ENCODE measurements at regions not wholly inside any gene's neighbourhood (a gene's known extent, or its start where the extent isn't known, plus 50 kb on each side); places are given as distances from the start of the nearest gene placed in this dataset.
"Not testable (repeated sequence)": the region's sequence is repeated elsewhere in the genome, so short reads cannot be mapped to it uniquely, and the experiment has no call there.

DNA sequence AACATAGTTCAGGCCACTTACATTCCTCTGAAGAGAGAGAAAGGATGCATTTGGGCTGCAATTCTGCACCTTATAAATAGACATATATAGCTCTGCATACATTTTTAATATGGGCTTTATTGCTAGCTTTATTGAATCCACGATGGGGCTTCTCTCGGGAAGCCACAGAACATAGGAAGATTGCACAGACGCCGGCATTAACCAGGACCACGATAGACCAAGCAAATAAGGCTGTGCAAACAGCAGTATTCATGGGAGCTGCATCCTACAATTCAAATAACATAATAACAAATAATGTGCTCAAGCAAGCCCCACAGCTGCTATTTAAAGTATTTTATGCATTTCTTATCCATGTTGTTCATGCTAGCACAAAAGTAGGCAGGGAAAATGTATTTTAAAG, 432.3 kb downstream of the TMEM114 start:
- CTCF ChIA-PET = interaction anchor here (0.9 kb wide), 1 partner anchor 37 kb away, joined by 3 read pairs; no protein-coding TSS in a partner anchor
- no peak overlapping the region for H3K27ac Mint-ChIP-seq
- H3K36me3 Mint-ChIP-seq (ENCODE audit: low read depth) = no peaks in the 10 kb centered on the region
- intact Hi-C loops (cut with micrococcal nuclease) = no loop called here
- H3K4me1 Mint-ChIP-seq (ENCODE audit: low read depth) = no peaks in the 10 kb centered on the region
- no peak for DNase-seq
- peaks cover 11% of the 10 kb centered on the region for H3K9me3 Mint-ChIP-seq
- no peaks in the 10 kb centered on the region for H3K27me3 Mint-ChIP-seq (ENCODE audit: low read depth)
- no peak overlapping the region for H3K4me3 Mint-ChIP-seq

DNA sequence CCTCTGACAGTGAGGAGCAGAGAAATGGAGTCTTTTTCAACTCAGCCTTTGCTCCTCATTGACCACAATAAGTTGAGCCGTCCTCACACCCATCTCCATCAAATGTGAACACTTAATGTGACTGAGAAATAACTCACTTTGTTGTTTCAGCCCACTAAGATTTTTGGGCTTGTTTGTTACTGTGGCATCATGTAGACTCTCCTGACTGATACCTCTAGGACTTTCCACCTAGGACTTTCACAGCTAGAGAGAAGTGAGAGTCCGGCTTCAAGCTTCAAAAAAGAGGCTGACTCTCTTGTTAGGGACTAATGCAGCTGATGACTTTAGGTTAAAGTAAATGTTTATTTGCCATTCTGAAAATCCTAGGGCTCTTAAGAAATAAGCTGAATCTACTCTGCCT, 435.0 kb downstream of the TMEM114 start:
- intact Hi-C loops (cut with micrococcal nuclease) = no loop called here
- no peak for DNase-seq
- H3K27me3 Mint-ChIP-seq (ENCODE audit: low read depth) = no peaks in the 10 kb centered on the region
- H3K9me3 Mint-ChIP-seq = peaks cover 17% of the 10 kb centered on the region
- CTCF ChIA-PET = no interaction called here
- H3K27ac Mint-ChIP-seq = no peak overlapping the region
- no peaks in the 10 kb centered on the region for H3K4me1 Mint-ChIP-seq (ENCODE audit: low read depth)
- H3K36me3 Mint-ChIP-seq (ENCODE audit: low read depth) = no peaks in the 10 kb centered on the region
- no peak overlapping the region for H3K4me3 Mint-ChIP-seq

GRCh38 chr16:8146256-8147012, 443.9 kb downstream of the TMEM114 start:
- intact Hi-C loops (cut with micrococcal nuclease) = no loop called here
- Mint-ChIP-seq H3K27ac (no peak overlapping the region), H3K4me3 (no peak overlapping the region), H3K9me3 (peaks cover 8% of the 10 kb centered on the region), H3K27me3 (ENCODE audit: low read depth) (no peaks in the 10 kb centered on the region), H3K36me3 (ENCODE audit: low read depth) (no peaks in the 10 kb centered on the region), H3K4me1 (ENCODE audit: low read depth) (no peaks in the 10 kb centered on the region)
- CTCF ChIA-PET = no interaction called here
- DNase-seq = no peak

DNA sequence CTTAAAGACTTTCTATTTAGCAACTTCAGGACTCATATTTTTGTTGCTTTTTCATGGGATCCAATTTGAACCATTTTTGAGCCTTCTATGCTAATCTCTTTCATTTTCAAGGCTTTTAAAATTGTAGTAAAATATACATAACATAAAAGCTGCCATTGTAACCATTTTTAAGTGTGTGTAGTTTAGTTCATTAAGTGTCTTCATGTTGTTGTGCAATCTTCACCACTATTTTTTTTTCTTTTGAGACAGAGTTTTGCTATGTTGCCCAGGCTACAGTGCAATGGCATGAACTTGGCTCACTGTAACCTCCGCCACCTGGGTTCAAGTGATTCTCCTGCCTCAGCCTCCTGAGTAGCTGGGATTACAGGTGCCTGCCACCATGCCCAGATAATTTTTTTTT, 451.6 kb downstream of the TMEM114 start:
- CTCF ChIA-PET = no interaction called here
- Mint-ChIP-seq H3K27ac (no peak overlapping the region), H3K9me3 (no peaks in the 10 kb centered on the region), H3K4me3 (no peak overlapping the region), H3K36me3 (ENCODE audit: low read depth) (no peaks in the 10 kb centered on the region), H3K27me3 (ENCODE audit: low read depth) (no peaks in the 10 kb centered on the region), H3K4me1 (ENCODE audit: low read depth) (no peaks in the 10 kb centered on the region)
- intact Hi-C loops (cut with micrococcal nuclease) = no loop called here
- DNase-seq = no peak

DNA sequence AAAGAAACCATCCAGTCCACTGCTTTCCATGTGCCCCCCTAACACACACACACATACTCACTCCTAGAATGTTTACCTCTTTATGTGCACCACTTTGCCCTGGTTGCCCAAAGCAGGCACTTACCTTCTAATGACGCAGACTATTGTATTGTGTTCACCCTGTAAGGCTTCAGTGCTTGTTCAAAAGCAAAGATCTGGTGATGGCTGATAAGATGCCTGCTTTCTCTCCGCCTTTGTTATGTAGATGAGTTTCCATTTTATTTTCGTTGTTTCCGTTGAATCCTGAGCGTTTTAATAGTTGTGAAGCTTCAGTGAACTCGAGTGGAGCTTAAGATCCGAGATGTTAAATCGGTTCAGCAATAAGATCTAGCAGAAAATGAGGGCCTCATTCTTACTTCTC, 452.7 kb downstream of the TMEM114 start:
- DNase-seq = no peak
- CTCF ChIA-PET = no interaction called here
- Mint-ChIP-seq H3K4me3 (no peak overlapping the region), H3K4me1 (ENCODE audit: low read depth) (no peaks in the 10 kb centered on the region), H3K27ac (no peak overlapping the region), H3K36me3 (ENCODE audit: low read depth) (no peaks in the 10 kb centered on the region), H3K9me3 (no peaks in the 10 kb centered on the region), H3K27me3 (ENCODE audit: low read depth) (no peaks in the 10 kb centered on the region)
- intact Hi-C loops (cut with micrococcal nuclease) = no loop called here

- no peak for DNase-seq
- H3K9me3 Mint-ChIP-seq = no peaks in the 10 kb centered on the region
- no peaks in the 10 kb centered on the region for H3K27me3 Mint-ChIP-seq (ENCODE audit: low read depth)
- H3K36me3 Mint-ChIP-seq (ENCODE audit: low read depth) = no peaks in the 10 kb centered on the region
- no peak overlapping the region for H3K4me3 Mint-ChIP-seq
- CTCF ChIA-PET = no interaction called here
- no peaks in the 10 kb centered on the region for H3K4me1 Mint-ChIP-seq (ENCODE audit: low read depth)
- H3K27ac Mint-ChIP-seq = no peak overlapping the region
- intact Hi-C loops (cut with micrococcal nuclease) = no loop called here
Observed at GRCh38 chr16:8130197-8130596, 460.1 kb downstream of the TMEM114 start.

GRCh38 chr16:8127070-8127469, 463.2 kb downstream of the TMEM114 start:
- no peak overlapping the region for H3K27ac Mint-ChIP-seq
- no peak overlapping the region for H3K4me3 Mint-ChIP-seq
- DNase-seq = no peak
- H3K4me1 Mint-ChIP-seq (ENCODE audit: low read depth) = no peaks in the 10 kb centered on the region
- H3K27me3 Mint-ChIP-seq (ENCODE audit: low read depth) = no peaks in the 10 kb centered on the region
- no peaks in the 10 kb centered on the region for H3K36me3 Mint-ChIP-seq (ENCODE audit: low read depth)
- intact Hi-C loops (cut with micrococcal nuclease) = no loop called here
- CTCF ChIA-PET = no interaction called here
- peaks cover 3% of the 10 kb centered on the region for H3K9me3 Mint-ChIP-seq

- Mint-ChIP-seq H3K4me3 (no peak overlapping the region), H3K27me3 (ENCODE audit: low read depth) (no peaks in the 10 kb centered on the region), H3K9me3 (peaks cover 3% of the 10 kb centered on the region), H3K27ac (no peak overlapping the region), H3K4me1 (ENCODE audit: low read depth) (no peaks in the 10 kb centered on the region), H3K36me3 (ENCODE audit: low read depth) (no peaks in the 10 kb centered on the region)
- intact Hi-C loops (cut with micrococcal nuclease) = no loop called here
- DNase-seq = no peak
- CTCF ChIA-PET = no interaction called here
Observed at GRCh38 chr16:8126313-8126712, 464.0 kb downstream of the TMEM114 start.

- CTCF ChIA-PET = no interaction called here
- Mint-ChIP-seq H3K27me3 (ENCODE audit: low read depth) (no peaks in the 10 kb centered on the region), H3K4me1 (ENCODE audit: low read depth) (no peaks in the 10 kb centered on the region), H3K9me3 (peaks cover 8% of the 10 kb centered on the region), H3K4me3 (no peak overlapping the region), H3K36me3 (ENCODE audit: low read depth) (no peaks in the 10 kb centered on the region), H3K27ac (no peak overlapping the region)
- intact Hi-C loops (cut with micrococcal nuclease) = no loop called here
- DNase-seq = no peak
Observed at GRCh38 chr16:8120001-8120400, 470.3 kb downstream of the TMEM114 start.

DNA sequence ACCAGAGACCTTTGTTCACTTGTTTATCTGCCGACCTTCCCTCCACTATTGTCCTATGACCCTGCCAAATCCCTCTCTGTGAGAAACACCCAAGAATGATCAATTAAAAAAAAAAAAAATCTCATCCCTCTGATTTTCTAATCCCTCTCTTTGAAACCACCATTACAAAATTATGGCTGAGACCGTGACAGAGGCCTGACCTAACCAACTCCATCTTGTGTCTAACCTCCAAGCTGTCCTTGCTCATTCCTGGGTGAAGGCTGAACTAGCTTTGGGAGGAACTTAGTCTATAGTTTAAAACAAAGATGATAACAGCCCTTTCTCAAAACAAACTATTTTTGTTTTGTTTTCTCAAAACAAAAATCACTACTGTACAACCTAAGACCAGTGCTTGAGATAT, 474.5 kb downstream of the TMEM114 start:
- no peak overlapping the region for H3K4me3 Mint-ChIP-seq
- H3K9me3 Mint-ChIP-seq = peaks cover 11% of the 10 kb centered on the region
- H3K36me3 Mint-ChIP-seq (ENCODE audit: low read depth) = no peaks in the 10 kb centered on the region
- intact Hi-C loops (cut with micrococcal nuclease) = no loop called here
- H3K27me3 Mint-ChIP-seq (ENCODE audit: low read depth) = no peaks in the 10 kb centered on the region
- DNase-seq = no peak
- no peaks in the 10 kb centered on the region for H3K4me1 Mint-ChIP-seq (ENCODE audit: low read depth)
- H3K27ac Mint-ChIP-seq = no peak overlapping the region
- CTCF ChIA-PET = no interaction called here

DNA sequence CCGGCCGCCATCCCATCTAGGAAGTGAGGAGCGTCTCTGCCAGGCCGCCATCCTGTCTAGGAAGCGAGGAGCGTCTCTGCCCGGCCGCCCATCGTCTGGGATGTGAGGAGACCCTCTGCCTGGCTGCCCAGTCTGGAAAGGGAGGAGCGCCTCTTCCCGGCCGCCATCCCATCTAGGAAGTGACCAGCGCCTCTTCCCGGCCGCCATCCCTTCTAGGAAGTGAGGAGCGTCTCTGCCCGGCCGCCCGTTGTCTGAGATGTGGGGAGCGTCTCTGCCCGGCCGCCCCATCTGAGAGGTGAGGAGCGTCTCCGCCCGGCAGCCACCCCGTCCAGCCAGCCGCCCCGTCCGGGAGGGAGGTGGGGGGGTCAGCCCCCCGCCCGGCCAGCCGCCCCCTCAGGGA, 475.4 kb downstream of the TMEM114 start:
- H3K27me3 Mint-ChIP-seq (ENCODE audit: low read depth); H3K4me1 Mint-ChIP-seq (ENCODE audit: low read depth); DNase-seq; H3K36me3 Mint-ChIP-seq (ENCODE audit: low read depth); H3K4me3 Mint-ChIP-seq; CTCF ChIA-PET; H3K27ac Mint-ChIP-seq; intact Hi-C loops (cut with micrococcal nuclease): not testable (repeated sequence)
- H3K9me3 Mint-ChIP-seq = peaks cover 11% of the 10 kb centered on the region

DNA sequence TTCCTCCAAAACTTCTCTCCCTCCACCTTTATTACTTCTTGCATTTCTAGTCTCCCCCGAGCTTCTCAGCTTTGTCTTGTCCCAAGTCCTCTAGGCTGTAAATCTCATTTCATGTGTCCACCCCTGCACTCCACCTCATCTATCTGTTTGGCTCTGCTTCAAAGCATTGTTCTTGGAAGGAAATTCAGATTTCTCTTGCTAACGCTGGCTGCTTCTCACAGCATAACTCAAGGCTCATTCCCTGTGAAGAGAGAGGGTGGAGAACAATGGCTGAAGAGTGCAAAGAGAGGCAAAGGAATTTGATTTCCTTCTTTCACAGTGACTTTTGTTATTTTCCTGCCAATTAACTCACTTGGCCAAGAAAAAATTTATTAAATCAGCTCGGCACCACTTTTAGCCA, 476.5 kb downstream of the TMEM114 start:
- DNase-seq = no peak
- H3K36me3 Mint-ChIP-seq (ENCODE audit: low read depth) = no peaks in the 10 kb centered on the region
- peaks cover 11% of the 10 kb centered on the region for H3K9me3 Mint-ChIP-seq
- CTCF ChIA-PET = no interaction called here
- H3K27me3 Mint-ChIP-seq (ENCODE audit: low read depth) = no peaks in the 10 kb centered on the region
- H3K4me3 Mint-ChIP-seq = no peak overlapping the region
- no peak overlapping the region for H3K27ac Mint-ChIP-seq
- intact Hi-C loops (cut with micrococcal nuclease) = no loop called here
- H3K4me1 Mint-ChIP-seq (ENCODE audit: low read depth) = no peaks in the 10 kb centered on the region

DNA sequence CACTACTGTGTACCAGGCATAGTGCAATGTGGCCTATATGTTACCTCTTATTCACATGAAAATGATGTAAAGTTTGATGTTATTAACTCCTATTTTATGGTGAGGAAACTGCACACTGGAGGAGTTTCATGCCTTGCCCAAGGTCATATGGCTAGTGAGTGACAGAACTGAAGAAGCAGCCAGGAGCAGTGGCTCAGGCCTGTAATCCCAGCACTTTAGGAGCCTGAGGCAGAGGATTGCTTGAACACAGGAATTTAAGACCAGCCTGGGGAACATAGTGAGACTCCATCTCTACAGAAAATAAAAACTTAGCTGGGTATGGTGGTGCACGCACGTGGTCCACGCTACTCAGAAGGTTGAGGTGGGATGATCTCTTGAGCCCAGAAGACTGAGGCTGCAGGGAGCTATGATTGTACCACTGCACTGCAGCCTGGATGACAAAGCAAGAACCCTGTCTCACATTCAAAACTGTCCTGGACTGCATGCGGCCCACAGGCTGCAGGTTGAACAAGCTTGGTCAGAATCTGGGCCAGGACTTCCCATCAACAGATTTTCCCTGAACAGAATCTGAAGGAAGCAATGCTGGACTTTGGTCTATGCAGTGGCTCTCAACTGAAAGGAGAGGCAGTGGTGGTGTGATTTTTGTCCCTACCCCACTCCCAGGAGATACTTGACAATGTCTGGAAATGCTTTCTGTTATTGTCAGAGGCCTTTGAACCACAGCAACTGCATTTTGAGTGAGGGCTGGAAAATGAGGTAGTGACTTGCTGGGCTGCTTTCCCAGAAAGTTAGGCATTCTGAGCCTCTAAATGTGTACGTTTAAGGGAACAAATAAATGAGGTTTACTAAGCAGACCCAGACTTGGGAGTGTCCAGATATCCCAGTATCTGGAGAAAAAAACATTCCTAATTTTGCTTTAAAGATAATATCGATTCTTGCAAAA, 479.5 kb downstream of the TMEM114 start:
- Mint-ChIP-seq H3K27ac (no peak overlapping the region), H3K4me3 (no peak overlapping the region), H3K36me3 (ENCODE audit: low read depth) (no peaks in the 10 kb centered on the region), H3K9me3 (peaks cover 11% of the 10 kb centered on the region), H3K27me3 (ENCODE audit: low read depth) (no peaks in the 10 kb centered on the region), H3K4me1 (ENCODE audit: low read depth) (no peaks in the 10 kb centered on the region)
- CTCF ChIA-PET = no interaction called here
- intact Hi-C loops (cut with micrococcal nuclease) = no loop called here
- DNase-seq = no peak
